A172 (cell line): ENCODE measurements at regions not wholly inside any gene's neighbourhood (a gene's known extent, or its start where the extent isn't known, plus 50 kb on each side); places are given as distances from the start of the nearest gene placed in this dataset.

Experiments used
- DNase-seq: peaks from one replicate; pipeline ENCODE4 v3.0.0-alpha.2; 2015; ENCODE audit warnings: low spot score

GRCh38 chr20:1790386-1790785 lies 104.8 kb upstream of the SIRPA start:
- no peak for DNase-seq

GRCh38 chr20:1788044-1788443 lies 107.2 kb upstream of the SIRPA start:
- DNase-seq = no peak

GRCh38 chr20:1786486-1786885 lies 108.7 kb upstream of the SIRPA start:
- DNase-seq = no peak

GRCh38 chr20:1784586-1784985 lies 110.6 kb upstream of the SIRPA start:
- DNase-seq = no peak

GRCh38 chr20:1783245-1783644 lies 112.0 kb upstream of the SIRPA start:
- DNase-seq = no peak

GRCh38 chr20:1782181-1782580 lies 113.0 kb upstream of the SIRPA start:
- no peak for DNase-seq

- DNase-seq = no peak
Measured at GRCh38 chr20:1779567-1779966, 115.6 kb upstream of the SIRPA start.

GRCh38 chr20:1778338-1778737 lies 116.9 kb upstream of the SIRPA start:
- DNase-seq = no peak

GRCh38 chr20:1777476-1777820 lies 117.8 kb upstream of the SIRPA start:
- no peak for DNase-seq

GRCh38 chr20:1776681-1777475 lies 118.3 kb upstream of the SIRPA start:
- peak; percentile 62 for DNase-seq

GRCh38 chr20:1775117-1775516 lies 117.5 kb upstream of the SIRPG start:
- DNase-seq = peak; percentile 19

- no peak for DNase-seq
Measured at GRCh38 chr20:1774479-1774878, 116.9 kb upstream of the SIRPG start.

GRCh38 chr20:1773816-1774215 lies 116.2 kb upstream of the SIRPG start:
- DNase-seq = no peak

- no peak for DNase-seq
Measured at GRCh38 chr20:1769491-1769890, 111.9 kb upstream of the SIRPG start.

- no peak for DNase-seq
Measured at GRCh38 chr20:1766731-1767130, 109.2 kb upstream of the SIRPG start.

GRCh38 chr20:1764136-1765033 lies 106.8 kb upstream of the SIRPG start:
- peak; percentile 79 for DNase-seq

GRCh38 chr20:1761598-1761997 lies 104.0 kb upstream of the SIRPG start:
- DNase-seq = no peak

- peak; percentile 81 for DNase-seq
Measured at GRCh38 chr20:1761116-1761515, 103.5 kb upstream of the SIRPG start.

GRCh38 chr20:1758765-1759164 lies 101.2 kb upstream of the SIRPG start:
- DNase-seq = no peak

- no peak for DNase-seq
Measured at GRCh38 chr20:1757606-1758512, 100.3 kb upstream of the SIRPG start.

- no peak for DNase-seq
Measured at GRCh38 chr20:1757072-1757471, 99.5 kb upstream of the SIRPG start.

GRCh38 chr20:1754749-1755148 lies 97.2 kb upstream of the SIRPG start:
- no peak for DNase-seq
